ENCODE measurements at regions not wholly inside any gene's neighbourhood (a gene's known extent, or its start where the extent isn't known, plus 50 kb on each side); places are given as distances from the start of the nearest gene placed in this dataset.

GRCh38 chr10:78868456-78868855 is 200.3 kb upstream of the ZMIZ1 start:
- DNase-seq (no peak), ATAC-seq (ENCODE audit: low read depth) (no peak)
- Histone ChIP-seq H3K27me3 (replicated peaks in 1 of 4; ENCODE audit: control extremely low read depth in 1 of 4, control insufficient read depth in 3 of 4, insufficient read depth in 4 of 4, low read length in 3 of 4) (peaks cover 0 to 20% (median 4%) of the 10 kb centered on the region in 4 experiments), H3K27ac (ENCODE audit: low read length in 2 of 2) (no peak overlapping the region), H3K4me1 (ENCODE audit: control insufficient read depth in 2 of 2, insufficient read depth in 2 of 2, low read length in 2 of 2) (no peaks in the 10 kb centered on the region), H3K4me2 (replicated peaks; ENCODE audit: low read depth, low read length, poor library complexity, severe bottlenecking) (no peak overlapping the region), H3K79me2 (ENCODE audit: control insufficient read depth, insufficient read depth, low read length) (no peaks in the 10 kb centered on the region), H3K36me3 (replicated peaks in 1 of 2; ENCODE audit: control extremely low read depth in 1 of 2, control insufficient read depth in 1 of 2, extremely low read depth in 1 of 2, insufficient read depth in 2 of 2, low read length in 1 of 2) (no peaks in the 10 kb centered on the region), H3K4me3 (ENCODE audit: control extremely low read depth in 1 of 5, extremely low read depth in 1 of 5, insufficient read depth in 1 of 5, low read depth in 2 of 5, low read length in 4 of 5) (no peak overlapping the region), H3K9me3 (ENCODE audit: control extremely low read depth in 1 of 3, control insufficient read depth in 2 of 3, insufficient read depth in 1 of 3, low read length in 2 of 3) (no peaks in the 10 kb centered on the region), H3K9ac (ENCODE audit: low read length) (no peak overlapping the region), H4K20me1 (ENCODE audit: control insufficient read depth, insufficient read depth, low read length, poor library complexity, severe bottlenecking) (no peaks in the 10 kb centered on the region), H2AFZ (ENCODE audit: insufficient read depth, low read depth, low read length, poor library complexity, severe bottlenecking) (no peak overlapping the region)
- Mint-ChIP-seq H3K9me3 (ENCODE audit: insufficient read depth) (no peaks in the 10 kb centered on the region), H3K4me3 (no peak overlapping the region), H3K27me3 (peaks cover 36% of the 10 kb centered on the region), H3K27ac (no peak overlapping the region), H3K4me1 (no peaks in the 10 kb centered on the region)
- intact Hi-C loops (cut with micrococcal nuclease): no loop called here
- ChIA-PET CTCF (no interaction called here), POLR2A (no interaction called here)
- TF ChIP-seq CTCF (IDR thresholded peaks at IDR 0.05) (no peak), EZH2 (IDR thresholded peaks at IDR 0.05; ENCODE audit: borderline replicate concordance, insufficient read depth, low read depth, low read length, poor library complexity, severe bottlenecking) (no peak)
- 94% methylated on average over 4 of the region's 5 CpGs for WGBS (ENCODE audit: insufficient coverage)

- DNase-seq (no peak), ATAC-seq (ENCODE audit: low read depth) (no peak)
- no peak overlapping the region for H3K27ac Mint-ChIP-seq
- WGBS (ENCODE audit: insufficient coverage): 92% methylated on average over 6 of the region's 7 CpGs
- H3K27ac ChIP-seq (ENCODE audit: low read length in 2 of 2): no peak overlapping the region
- H3K36me3 ChIP-seq (replicated peaks in 1 of 2; ENCODE audit: control extremely low read depth in 1 of 2, control insufficient read depth in 1 of 2, extremely low read depth in 1 of 2, insufficient read depth in 2 of 2, low read length in 1 of 2): no peaks in the 10 kb centered on the region
- no peaks in the 10 kb centered on the region for H3K4me1 ChIP-seq (ENCODE audit: control insufficient read depth in 2 of 2, insufficient read depth in 2 of 2, low read length in 2 of 2)
- no peak overlapping the region for H3K4me2 ChIP-seq (replicated peaks; ENCODE audit: low read depth, low read length, poor library complexity, severe bottlenecking)
- H4K20me1 ChIP-seq (ENCODE audit: control insufficient read depth, insufficient read depth, low read length, poor library complexity, severe bottlenecking): no peaks in the 10 kb centered on the region
- CTCF ChIA-PET: no interaction called here
- H3K4me3 Mint-ChIP-seq: no peak overlapping the region
- no peaks in the 10 kb centered on the region for H3K9me3 Mint-ChIP-seq (ENCODE audit: insufficient read depth)
- intact Hi-C loops (cut with micrococcal nuclease): no loop called here
- no peaks in the 10 kb centered on the region for H3K9me3 ChIP-seq (ENCODE audit: control extremely low read depth in 1 of 3, control insufficient read depth in 2 of 3, insufficient read depth in 1 of 3, low read length in 2 of 3)
- POLR2A ChIA-PET: no interaction called here
- no peak overlapping the region for H3K9ac ChIP-seq (ENCODE audit: low read length)
- no peak overlapping the region for H3K4me3 ChIP-seq (ENCODE audit: control extremely low read depth in 1 of 5, extremely low read depth in 1 of 5, insufficient read depth in 1 of 5, low read depth in 2 of 5, low read length in 4 of 5)
- TF ChIP-seq CTCF (IDR thresholded peaks at IDR 0.05): no peak
- TF ChIP-seq EZH2 (IDR thresholded peaks at IDR 0.05; ENCODE audit: borderline replicate concordance, insufficient read depth, low read depth, low read length, poor library complexity, severe bottlenecking): no peak
- H3K4me1 Mint-ChIP-seq: no peaks in the 10 kb centered on the region
- H3K27me3 Mint-ChIP-seq: peaks cover 40% of the 10 kb centered on the region
- no peak overlapping the region for H2AFZ ChIP-seq (ENCODE audit: insufficient read depth, low read depth, low read length, poor library complexity, severe bottlenecking)
- H3K79me2 ChIP-seq (ENCODE audit: control insufficient read depth, insufficient read depth, low read length): no peaks in the 10 kb centered on the region
- peaks cover 0 to 20% (median 4%) of the 10 kb centered on the region in 4 experiments for H3K27me3 ChIP-seq (replicated peaks in 1 of 4; ENCODE audit: control extremely low read depth in 1 of 4, control insufficient read depth in 3 of 4, insufficient read depth in 4 of 4, low read length in 3 of 4)
Observed at GRCh38 chr10:78868861-78869260, 199.9 kb upstream of the ZMIZ1 start.
